HL-60/S4 (cell line): ENCODE measurements at regions not wholly inside any gene's neighbourhood (a gene's known extent, or its start where the extent isn't known, plus 50 kb on each side); places are given as distances from the start of the nearest gene placed in this dataset.

Experiments
- in situ Hi-C: fragments of 300-500 bp; cut with MboI; formaldehyde crosslinking; loops from 2 replicates; pipeline ENCODE4 v1.14.3; 2022; ENCODE audit warnings: low sequenced_read_pairs

- in situ Hi-C loops, result no loop called here
These were observed 51.3 kb upstream of the LRRN2 start for GRCh38 chr1:204736836-204737235.

DNA sequence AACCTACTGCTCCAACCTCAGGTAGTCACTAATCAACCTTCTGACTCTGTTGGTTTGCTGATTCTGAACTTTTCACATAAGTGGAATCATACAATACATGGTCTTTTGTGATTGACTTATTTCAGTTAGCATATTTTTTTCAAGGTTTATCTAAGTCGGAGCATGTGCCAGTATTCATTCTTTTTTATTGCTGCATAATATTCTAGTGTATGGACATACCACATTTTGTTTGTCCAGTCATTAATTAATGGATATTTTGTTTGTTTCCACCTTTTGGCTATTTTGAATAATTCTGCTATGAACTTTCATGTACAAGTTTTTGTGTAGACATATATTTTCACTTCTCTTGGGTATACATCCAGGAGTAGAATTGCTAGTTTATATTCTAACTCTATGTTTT lies 53.0 kb upstream of the LRRN2 start:
- in situ Hi-C loops, result no loop called here

GRCh38 chr1:204740354-204740753 lies 54.8 kb upstream of the LRRN2 start:
- in situ Hi-C loops, result no loop called here

DNA sequence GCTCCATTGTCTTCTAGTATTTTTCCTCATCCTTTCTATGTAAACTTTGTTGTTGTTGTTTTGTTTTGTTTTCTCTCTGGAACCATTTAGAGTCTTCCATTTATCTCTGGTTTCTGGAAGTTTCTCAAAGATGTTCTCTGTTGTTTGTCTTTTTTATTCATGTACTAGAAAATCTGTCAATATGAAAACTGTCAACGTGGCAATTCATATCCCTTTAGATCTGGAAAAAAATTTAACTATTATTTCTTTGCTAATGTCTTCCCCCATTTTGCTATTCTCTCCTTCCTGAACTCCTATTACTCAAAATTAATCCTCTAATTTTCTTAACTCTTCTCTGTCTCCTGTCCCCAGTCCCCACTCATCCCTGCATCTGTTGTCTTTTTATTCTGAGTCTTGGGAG lies 55.9 kb upstream of the LRRN2 start:
- in situ Hi-C loops, result no loop called here

GRCh38 chr1:204742676-204743251 lies 57.2 kb upstream of the LRRN2 start:
- in situ Hi-C loops, result no loop called here

- in situ Hi-C loops, result no loop called here
These were observed 58.7 kb upstream of the LRRN2 start for GRCh38 chr1:204744107-204744779.

DNA sequence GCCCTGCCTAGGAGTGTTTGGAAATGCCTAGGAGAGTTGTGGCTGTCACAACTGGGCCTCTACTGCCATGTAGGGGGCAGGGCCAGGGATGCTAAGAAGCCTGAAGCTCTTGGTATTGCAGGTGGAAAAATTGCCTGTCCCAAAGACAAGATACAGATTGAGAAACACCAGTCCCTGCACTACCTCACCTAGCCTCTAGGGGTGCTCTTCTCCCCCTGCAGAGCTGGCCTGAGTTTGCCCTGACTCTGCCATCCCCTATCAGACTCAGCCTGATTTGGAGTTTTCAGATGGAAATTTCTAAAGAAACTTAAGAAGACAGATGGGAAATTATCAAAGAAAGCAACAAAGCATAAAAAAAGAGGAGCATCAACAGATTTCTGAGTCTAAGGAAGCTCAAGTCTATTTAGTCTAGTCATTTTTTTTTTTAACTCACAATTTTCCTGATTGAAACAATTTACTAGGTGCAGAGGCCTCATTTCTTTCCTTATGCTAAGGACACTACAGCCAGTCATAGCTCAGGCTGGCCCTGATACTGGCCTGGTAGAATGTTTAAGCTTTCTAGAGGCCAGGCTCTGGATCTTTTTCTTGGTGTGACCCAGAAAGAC lies 61.4 kb upstream of the LRRN2 start:
- in situ Hi-C loops, result no loop called here

GRCh38 chr1:204751480-204751879 lies 65.9 kb upstream of the LRRN2 start:
- in situ Hi-C loops, result no loop called here

- in situ Hi-C loops, result no loop called here
These were observed 66.5 kb upstream of the LRRN2 start for GRCh38 chr1:204751883-204752687.

DNA sequence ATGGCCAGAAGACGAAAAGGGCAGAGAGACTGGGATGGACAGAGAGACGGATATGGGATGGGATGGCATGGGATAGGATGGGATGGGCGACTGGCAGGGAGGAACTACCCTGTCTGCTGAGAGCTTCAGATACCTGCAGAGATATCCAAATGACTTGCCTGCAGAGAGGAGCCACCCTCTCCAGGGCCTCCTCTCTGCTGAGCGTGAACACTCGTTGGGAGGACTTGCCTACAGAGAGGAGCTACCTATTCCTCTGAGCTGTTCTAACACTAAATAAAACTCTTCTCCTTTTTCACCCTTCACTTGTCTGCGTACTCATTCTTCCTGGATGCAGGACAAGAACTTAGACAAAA lies 67.1 kb upstream of the LRRN2 start:
- in situ Hi-C loops, result no loop called here

- in situ Hi-C loops, result no loop called here
These were observed 69.3 kb upstream of the LRRN2 start for GRCh38 chr1:204754821-204755220.

DNA sequence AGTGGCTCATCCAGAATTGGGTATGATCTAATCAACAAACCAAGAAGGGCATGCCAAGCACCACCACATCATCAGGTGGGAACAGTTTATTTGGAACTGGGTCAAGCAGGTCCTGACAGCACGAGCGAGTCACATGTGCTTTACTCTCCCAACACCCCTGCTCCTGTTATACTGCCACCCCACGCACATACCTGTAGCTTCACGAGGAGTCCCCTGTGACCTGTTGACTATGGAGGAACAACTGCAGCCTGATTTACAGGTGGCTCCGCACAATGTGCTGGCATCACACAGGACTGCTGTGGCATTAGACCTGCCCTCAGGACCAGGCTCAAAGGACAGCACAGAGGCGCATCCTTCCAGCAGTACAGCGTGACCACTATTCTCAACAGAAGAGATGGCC lies 70.8 kb upstream of the LRRN2 start:
- in situ Hi-C loops, result no loop called here

DNA sequence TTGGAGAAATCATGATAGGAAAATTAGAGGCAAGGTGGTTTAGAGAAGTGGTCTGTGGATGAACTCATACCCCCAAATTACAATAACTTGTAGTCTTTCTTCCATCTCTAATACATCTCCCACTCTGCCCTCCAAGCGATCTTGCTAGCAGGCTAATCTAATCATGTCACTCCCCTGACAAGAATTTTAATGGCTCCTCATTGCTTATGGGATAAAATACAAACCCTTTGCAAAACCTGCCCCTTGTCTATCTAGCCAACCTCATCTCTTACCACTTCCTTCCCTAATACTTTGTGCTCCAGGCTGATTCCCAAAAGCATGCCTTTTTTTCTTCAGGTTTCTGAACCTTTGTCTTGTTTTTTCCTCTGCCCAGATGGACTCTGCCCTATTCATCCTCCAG lies 71.3 kb upstream of the LRRN2 start:
- in situ Hi-C loops, result no loop called here

GRCh38 chr1:204758601-204759000 lies 73.1 kb upstream of the LRRN2 start:
- in situ Hi-C loops, result no loop called here

DNA sequence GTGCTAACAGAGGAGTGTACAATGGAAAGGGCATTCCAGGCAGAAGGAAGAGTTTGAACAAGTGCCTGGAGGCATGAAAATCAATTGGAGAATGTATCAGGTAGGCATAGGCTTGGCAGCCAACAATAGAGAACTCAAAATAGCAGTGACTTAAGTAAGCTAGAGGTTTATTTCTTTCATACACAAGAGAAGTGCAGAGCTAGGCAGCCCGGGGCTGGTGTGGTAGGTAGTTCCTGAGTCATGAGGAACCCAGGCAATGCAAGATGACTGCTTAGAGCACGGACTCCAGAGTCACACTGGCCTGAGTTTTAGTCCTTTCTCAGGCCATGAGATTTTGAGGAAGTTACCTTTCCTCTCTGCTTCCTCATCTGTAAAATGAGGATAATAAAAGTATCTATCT lies 74.8 kb upstream of the LRRN2 start:
- in situ Hi-C loops, result no loop called here

GRCh38 chr1:204760757-204761156 lies 75.2 kb upstream of the LRRN2 start:
- in situ Hi-C loops, result no loop called here

GRCh38 chr1:204763773-204764427 lies 78.4 kb upstream of the LRRN2 start:
- in situ Hi-C loops, result no loop called here

DNA sequence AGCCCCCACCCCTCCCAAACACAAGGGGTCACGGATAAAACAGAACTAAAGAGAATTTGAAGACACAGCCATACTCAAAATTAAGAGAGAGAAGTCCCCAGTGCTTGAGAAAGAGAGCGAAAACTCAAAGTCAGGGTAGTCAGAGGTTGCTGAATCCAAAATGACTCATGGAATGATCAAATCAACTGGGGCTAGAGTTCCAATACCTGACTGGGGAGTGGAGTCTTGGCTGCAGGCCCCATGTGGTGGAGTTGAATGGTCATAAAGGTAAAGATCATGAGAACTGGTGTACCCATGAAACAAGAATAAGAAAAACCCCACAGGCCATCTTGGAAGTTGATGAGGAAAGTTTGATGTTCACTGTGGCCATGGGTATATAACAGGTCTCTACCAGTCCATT lies 84.5 kb upstream of the LRRN2 start:
- in situ Hi-C loops, result no loop called here

GRCh38 chr1:204771358-204771757 lies 85.8 kb upstream of the LRRN2 start:
- in situ Hi-C loops, result no loop called here

DNA sequence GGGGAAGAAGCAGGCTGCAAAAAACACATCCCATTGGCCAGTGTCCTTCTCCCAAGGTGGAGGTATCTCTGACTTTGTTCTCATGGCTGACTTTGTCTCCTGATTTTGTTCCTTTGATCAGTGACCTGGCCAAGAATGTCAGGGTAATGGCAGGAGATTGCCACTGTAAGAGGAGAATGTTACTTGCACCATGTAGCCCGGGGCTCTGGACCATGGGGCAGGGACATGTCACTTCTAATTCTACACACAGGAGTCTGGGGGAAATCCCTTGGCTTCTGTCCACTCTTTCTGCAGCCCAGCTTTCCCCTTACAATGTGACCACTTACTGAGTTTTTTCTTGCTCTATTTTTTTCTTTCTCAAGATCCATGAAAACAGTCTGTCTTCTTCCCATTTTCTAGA lies 87.7 kb upstream of the LRRN2 start:
- in situ Hi-C loops, result no loop called here

GRCh38 chr1:204775546-204775945 lies 90.0 kb upstream of the LRRN2 start:
- in situ Hi-C loops, result no loop called here
